ENCODE measurements at regions not wholly inside any gene's neighbourhood (a gene's known extent, or its start where the extent isn't known, plus 50 kb on each side); places are given as distances from the start of the nearest gene placed in this dataset.
A peak's percentile ranks its signal among the peaks of the same experiment; 100 is the strongest.
"Not testable (repeated sequence)": the region's sequence is repeated elsewhere in the genome, so short reads cannot be mapped to it uniquely, and the experiment has no call there.

GRCh38 chr5:87786471-87786870 lies 373.7 kb upstream of the CCNH start:
- DNase-seq (ENCODE audit: low read depth, low spot score), result no peak

- DNase-seq (ENCODE audit: low read depth, low spot score), result no peak
Measured at GRCh38 chr5:87785554-87786335, 373.0 kb upstream of the CCNH start.

GRCh38 chr5:87784879-87785495 lies 372.3 kb upstream of the CCNH start:
- DNase-seq (ENCODE audit: low read depth, low spot score), result no peak

- DNase-seq (ENCODE audit: low read depth, low spot score), result no peak
Measured at GRCh38 chr5:87784311-87784710, 371.6 kb upstream of the CCNH start.

- DNase-seq (ENCODE audit: low read depth, low spot score), result no peak
Measured at GRCh38 chr5:87782916-87783315, 370.2 kb upstream of the CCNH start.

DNA sequence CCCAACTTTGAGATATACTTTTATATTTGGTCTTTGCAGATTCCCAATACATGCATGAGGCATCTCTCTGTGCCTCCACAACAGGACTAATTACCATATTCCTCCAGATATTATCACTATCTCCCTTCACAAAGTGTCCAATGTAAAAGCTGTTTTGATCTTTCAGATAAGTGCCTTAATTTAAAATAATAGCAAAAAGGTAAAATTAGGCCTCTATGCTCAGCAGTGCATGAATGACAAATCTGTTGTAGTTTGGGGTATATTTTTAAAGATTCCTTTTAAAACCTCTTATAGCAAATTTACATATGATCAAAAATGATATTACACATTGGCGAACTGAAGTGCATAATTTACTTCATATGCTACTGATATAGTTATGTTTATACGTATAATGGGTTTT lies 369.2 kb upstream of the CCNH start:
- DNase-seq (ENCODE audit: low read depth, low spot score), result no peak

DNA sequence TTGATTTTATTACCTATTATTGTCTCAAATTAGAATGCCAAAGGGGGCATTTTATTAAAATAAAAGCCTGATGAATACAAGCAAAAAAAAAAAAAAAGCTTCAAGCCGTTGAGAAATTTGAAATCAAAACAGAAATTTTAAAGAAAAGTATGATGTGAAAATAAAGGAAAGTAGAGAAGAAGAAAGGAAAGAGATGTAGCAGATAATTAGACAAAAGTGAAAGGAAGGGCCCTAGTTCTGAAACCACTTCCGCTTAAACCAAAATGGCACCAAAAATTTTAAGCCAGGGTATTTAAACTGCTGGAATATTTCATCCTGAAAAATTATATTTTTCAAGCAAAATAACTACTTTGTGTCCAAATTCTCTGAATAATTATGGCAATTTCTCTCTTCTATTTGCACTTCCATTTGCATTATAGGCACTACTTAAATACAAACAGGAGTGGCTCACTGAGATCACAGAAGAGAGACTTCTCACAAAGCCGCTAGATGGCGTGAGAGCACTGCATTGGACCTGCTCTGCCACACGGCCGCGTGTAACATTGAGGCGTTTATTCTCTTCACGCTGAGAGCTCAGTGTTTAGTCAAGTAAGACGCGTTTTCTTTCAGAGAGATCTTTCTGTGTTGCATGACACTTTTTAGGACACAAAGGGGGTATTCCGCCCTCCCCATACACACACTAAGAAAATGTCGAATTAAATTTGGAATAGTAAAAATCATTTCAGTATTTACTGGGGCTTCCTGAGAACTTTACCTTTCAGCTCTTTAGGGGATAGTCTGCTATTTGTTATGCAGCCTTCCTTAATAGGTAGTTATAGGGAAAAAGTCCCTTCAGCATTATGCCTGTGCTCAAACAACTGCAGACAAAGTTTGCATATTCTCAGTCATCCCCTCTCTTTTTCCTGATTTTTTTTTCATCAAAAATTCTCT lies 368.4 kb upstream of the CCNH start:
- DNase-seq (ENCODE audit: low read depth, low spot score), result peak; percentile 51

- DNase-seq (ENCODE audit: low read depth, low spot score), result no peak
Measured at GRCh38 chr5:87778876-87779275, 366.1 kb upstream of the CCNH start.

GRCh38 chr5:87777877-87778276 lies 365.1 kb upstream of the CCNH start:
- no peak for DNase-seq (ENCODE audit: low read depth, low spot score)

DNA sequence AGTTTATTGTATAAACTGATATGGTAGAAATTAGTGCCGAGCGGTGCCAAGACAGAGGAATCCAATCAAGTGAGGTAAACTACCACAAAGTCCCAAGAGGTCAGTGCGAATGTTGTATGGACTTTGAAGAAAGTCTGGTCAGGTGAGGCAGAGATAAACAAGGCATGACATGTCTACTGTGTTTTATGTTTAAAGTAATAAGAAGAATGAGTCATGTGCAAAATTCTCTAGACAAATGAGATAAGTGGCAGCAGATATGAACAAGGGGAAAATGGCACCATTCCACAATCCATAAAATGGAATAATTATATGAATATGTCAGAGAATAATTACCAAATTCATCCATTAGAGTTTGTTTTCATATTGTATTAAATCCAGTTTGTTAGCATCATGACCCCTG lies 364.1 kb upstream of the CCNH start:
- DNase-seq (ENCODE audit: low read depth, low spot score), result no peak

DNA sequence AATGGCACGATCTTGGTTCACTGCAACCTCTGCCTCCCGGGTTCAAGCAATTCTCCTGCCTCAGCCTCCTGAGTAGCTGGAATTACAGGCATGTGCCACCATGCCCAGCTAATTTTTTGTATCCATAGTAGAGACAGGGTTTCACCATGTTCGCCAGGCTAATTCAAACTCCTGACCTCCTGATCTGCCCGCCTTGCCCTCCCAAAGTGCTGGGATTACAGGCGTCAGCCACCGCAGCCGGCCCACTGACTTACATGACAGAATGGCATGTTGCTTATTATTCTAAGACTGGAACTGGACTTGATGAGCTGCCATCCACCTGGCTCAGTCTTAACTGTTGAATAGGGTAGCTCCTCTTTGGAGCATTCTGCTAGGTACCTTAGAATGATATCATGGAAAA lies 363.6 kb upstream of the CCNH start:
- not testable (repeated sequence) for DNase-seq (ENCODE audit: low read depth, low spot score)

GRCh38 chr5:87775228-87775627 lies 362.5 kb upstream of the CCNH start:
- DNase-seq (ENCODE audit: low read depth, low spot score), result no peak

DNA sequence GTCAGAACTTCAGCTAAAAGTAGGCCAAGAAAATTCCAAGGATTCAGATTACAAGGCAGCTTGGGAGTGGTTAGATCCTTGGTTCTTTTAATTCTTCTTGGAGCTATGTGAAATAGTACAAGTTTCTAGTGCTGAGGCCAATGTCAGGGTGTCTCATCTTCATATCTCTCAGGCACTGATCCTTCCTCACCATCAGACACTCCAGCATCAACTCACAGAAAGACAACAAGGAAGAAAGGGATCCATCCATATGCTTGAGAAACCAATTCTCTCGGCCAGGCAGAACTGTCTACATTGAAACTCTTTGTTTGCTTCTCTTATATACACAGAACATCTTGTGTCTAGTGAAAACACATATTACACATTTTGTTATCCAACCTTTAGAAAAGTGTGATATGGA lies 362.1 kb upstream of the CCNH start:
- DNase-seq (ENCODE audit: low read depth, low spot score), result no peak

DNA sequence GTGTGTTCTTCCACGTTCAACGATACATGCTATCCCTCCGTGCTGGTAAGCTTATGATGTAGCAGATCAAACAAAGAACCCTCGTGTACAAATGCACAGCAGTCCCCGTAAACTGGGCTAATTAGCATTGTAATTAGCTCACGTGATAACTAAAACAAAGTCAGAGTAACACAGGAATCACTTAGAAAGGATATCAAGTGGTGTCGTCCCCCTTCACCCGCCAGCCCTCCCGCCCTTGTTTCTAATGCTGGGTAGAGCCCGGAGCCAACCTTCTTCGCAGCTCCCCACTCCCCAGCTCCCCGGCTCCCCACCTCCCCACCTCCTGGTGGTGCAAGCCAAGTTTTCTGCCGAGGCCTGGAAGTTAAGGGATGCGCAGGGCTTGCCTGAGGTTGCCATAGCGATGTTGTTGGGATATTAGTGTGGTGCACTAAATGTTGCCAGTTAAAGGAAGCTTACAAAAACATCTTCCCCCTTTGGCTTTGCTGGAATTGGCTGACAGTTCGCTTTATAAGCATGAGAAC lies 357.9 kb upstream of the CCNH start:
- DNase-seq (ENCODE audit: low read depth, low spot score), result no peak

GRCh38 chr5:87770016-87770570 lies 357.4 kb upstream of the CCNH start:
- DNase-seq (ENCODE audit: low read depth, low spot score), result no peak

GRCh38 chr5:87769157-87769556 lies 356.4 kb upstream of the CCNH start:
- DNase-seq (ENCODE audit: low read depth, low spot score), result no peak

- no peak for DNase-seq (ENCODE audit: low read depth, low spot score)
Measured at GRCh38 chr5:87768190-87768589, 355.5 kb upstream of the CCNH start.

DNA sequence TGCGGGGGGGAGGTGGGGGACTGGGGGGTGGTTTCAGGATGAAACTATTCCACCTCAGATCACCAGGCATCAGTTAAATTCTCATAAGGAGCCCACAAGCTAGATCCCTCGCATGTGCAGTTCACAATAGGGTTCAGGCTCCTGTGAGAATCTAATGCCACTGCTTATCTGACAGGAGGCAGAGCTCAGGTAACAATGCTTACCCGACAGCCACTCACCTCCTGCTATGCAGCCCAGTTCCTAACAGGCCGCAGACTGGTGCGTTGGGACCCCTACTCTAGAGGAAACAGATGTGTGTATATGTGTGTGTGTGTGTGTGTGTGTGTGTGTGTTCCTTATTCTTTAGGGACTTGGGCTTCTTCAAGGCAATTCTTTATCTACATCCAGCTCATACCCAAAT lies 352.3 kb upstream of the CCNH start:
- no peak for DNase-seq (ENCODE audit: low read depth, low spot score)

DNA sequence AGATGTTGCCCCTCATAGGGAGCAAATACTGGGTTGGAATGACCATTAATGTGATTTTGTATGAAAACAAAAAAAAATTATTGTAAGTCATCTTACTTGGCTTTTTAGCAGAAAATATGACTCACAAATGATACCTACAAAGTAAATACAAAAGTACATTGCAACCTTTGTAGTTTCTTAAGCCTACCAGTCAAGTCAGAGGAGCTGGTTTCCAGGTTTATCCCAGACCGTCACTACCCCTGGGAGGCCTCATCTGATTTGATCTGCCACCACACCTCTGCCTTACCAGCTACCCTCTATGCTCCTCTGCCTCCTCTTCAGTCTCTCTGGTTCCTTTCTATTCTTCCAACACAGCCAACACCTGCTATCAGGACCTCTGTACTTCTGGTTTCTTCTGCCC lies 349.9 kb upstream of the CCNH start:
- DNase-seq (ENCODE audit: low read depth, low spot score), result no peak

GRCh38 chr5:87756951-87757350 lies 344.2 kb upstream of the CCNH start:
- no peak for DNase-seq (ENCODE audit: low read depth, low spot score)

GRCh38 chr5:87755360-87755759 lies 342.6 kb upstream of the CCNH start:
- DNase-seq (ENCODE audit: low read depth, low spot score), result no peak

Measured in activated CD4-positive, CD25-positive, alpha-beta regulatory T cell treated with anti-CD3 and anti-CD28 coated beads, Interleukin-2, amount 50 U/mL, for 16 hours (primary cell).